ENCODE measurements at regions not wholly inside any gene's neighbourhood (a gene's known extent, or its start where the extent isn't known, plus 50 kb on each side); places are given as distances from the start of the nearest gene placed in this dataset.

- Histone ChIP-seq H3K27ac (ENCODE audit: low read length) (no peak overlapping the region), H3K36me3 (ENCODE audit: control insufficient read depth in 2 of 2, insufficient read depth in 2 of 2, low read length in 2 of 2) (no peaks in the 10 kb centered on the region), H3K4me1 (ENCODE audit: control insufficient read depth, insufficient read depth, low read length) (no peaks in the 10 kb centered on the region), H3K27me3 (ENCODE audit: control insufficient read depth in 1 of 2, insufficient read depth in 2 of 2, low read length in 2 of 2) (peaks cover 8 to 21% of the 10 kb centered on the region in 2 donors), H3K9me3 (ENCODE audit: control insufficient read depth in 2 of 2, low read length in 2 of 2) (no peaks in the 10 kb centered on the region), H3K4me3 (ENCODE audit: low read length in 2 of 2) (no peak overlapping the region), H3K9ac (ENCODE audit: low read length in 2 of 2) (no peak overlapping the region)
Observed at GRCh38 chr3:10746684-10747083, 69.3 kb upstream of the SLC6A11 start.

GRCh38 chr3:10747341-10747740 lies 68.7 kb upstream of the SLC6A11 start:
- H3K27ac ChIP-seq (ENCODE audit: low read length): no peak overlapping the region
- H3K4me1 ChIP-seq (ENCODE audit: control insufficient read depth, insufficient read depth, low read length): no peaks in the 10 kb centered on the region
- no peaks in the 10 kb centered on the region for H3K9me3 ChIP-seq (ENCODE audit: control insufficient read depth in 2 of 2, low read length in 2 of 2)
- H3K27me3 ChIP-seq (ENCODE audit: control insufficient read depth in 1 of 2, insufficient read depth in 2 of 2, low read length in 2 of 2): peaks cover 11 to 21% of the 10 kb centered on the region in 2 donors
- H3K36me3 ChIP-seq (ENCODE audit: control insufficient read depth in 2 of 2, insufficient read depth in 2 of 2, low read length in 2 of 2): no peaks in the 10 kb centered on the region
- no peak overlapping the region for H3K4me3 ChIP-seq (ENCODE audit: low read length in 2 of 2)
- H3K9ac ChIP-seq (ENCODE audit: low read length in 2 of 2): no peak overlapping the region

GRCh38 chr3:10748040-10748439 lies 68.0 kb upstream of the SLC6A11 start:
- H3K9ac ChIP-seq (ENCODE audit: low read length in 2 of 2): no peak overlapping the region
- no peaks in the 10 kb centered on the region for H3K36me3 ChIP-seq (ENCODE audit: control insufficient read depth in 2 of 2, insufficient read depth in 2 of 2, low read length in 2 of 2)
- peaks cover 11 to 19% of the 10 kb centered on the region in 2 donors for H3K27me3 ChIP-seq (ENCODE audit: control insufficient read depth in 1 of 2, insufficient read depth in 2 of 2, low read length in 2 of 2)
- H3K4me1 ChIP-seq (ENCODE audit: control insufficient read depth, insufficient read depth, low read length): no peaks in the 10 kb centered on the region
- H3K27ac ChIP-seq (ENCODE audit: low read length): no peak overlapping the region
- H3K9me3 ChIP-seq (ENCODE audit: control insufficient read depth in 2 of 2, low read length in 2 of 2): no peaks in the 10 kb centered on the region
- no peak overlapping the region for H3K4me3 ChIP-seq (ENCODE audit: low read length in 2 of 2)

- Histone ChIP-seq H3K27me3 (ENCODE audit: control insufficient read depth in 1 of 2, insufficient read depth in 2 of 2, low read length in 2 of 2) (peaks cover 15 to 35% of the 10 kb centered on the region in 2 donors), H3K4me3 (ENCODE audit: low read length in 2 of 2) (no peak overlapping the region), H3K4me1 (ENCODE audit: control insufficient read depth, insufficient read depth, low read length) (no peaks in the 10 kb centered on the region), H3K27ac (ENCODE audit: low read length) (no peak overlapping the region), H3K9ac (ENCODE audit: low read length in 2 of 2) (no peak overlapping the region), H3K36me3 (ENCODE audit: control insufficient read depth in 2 of 2, insufficient read depth in 2 of 2, low read length in 2 of 2) (no peaks in the 10 kb centered on the region), H3K9me3 (ENCODE audit: control insufficient read depth in 2 of 2, low read length in 2 of 2) (no peaks in the 10 kb centered on the region)
Observed at GRCh38 chr3:10753964-10754363, 62.1 kb upstream of the SLC6A11 start.

GRCh38 chr3:10756546-10756945 lies 59.5 kb upstream of the SLC6A11 start:
- H3K4me1 ChIP-seq (ENCODE audit: control insufficient read depth, insufficient read depth, low read length): no peaks in the 10 kb centered on the region
- H3K9ac ChIP-seq (ENCODE audit: low read length in 2 of 2): no peak overlapping the region
- no peak overlapping the region for H3K4me3 ChIP-seq (ENCODE audit: low read length in 2 of 2)
- peaks cover 20 to 32% of the 10 kb centered on the region in 2 donors for H3K27me3 ChIP-seq (ENCODE audit: control insufficient read depth in 1 of 2, insufficient read depth in 2 of 2, low read length in 2 of 2)
- peaks cover 0 to 3% of the 10 kb centered on the region in 2 donors for H3K9me3 ChIP-seq (ENCODE audit: control insufficient read depth in 2 of 2, low read length in 2 of 2)
- H3K36me3 ChIP-seq (ENCODE audit: control insufficient read depth in 2 of 2, insufficient read depth in 2 of 2, low read length in 2 of 2): no peaks in the 10 kb centered on the region
- H3K27ac ChIP-seq (ENCODE audit: low read length): no peak overlapping the region

GRCh38 chr3:10757021-10757820 lies 58.8 kb upstream of the SLC6A11 start:
- Histone ChIP-seq H3K9me3 (ENCODE audit: control insufficient read depth in 2 of 2, low read length in 2 of 2) (peaks cover 0 to 3% of the 10 kb centered on the region in 2 donors), H3K4me1 (ENCODE audit: control insufficient read depth, insufficient read depth, low read length) (no peaks in the 10 kb centered on the region), H3K27ac (ENCODE audit: low read length) (no peak overlapping the region), H3K27me3 (ENCODE audit: control insufficient read depth in 1 of 2, insufficient read depth in 2 of 2, low read length in 2 of 2) (peaks cover 20 to 33% of the 10 kb centered on the region in 2 donors), H3K36me3 (ENCODE audit: control insufficient read depth in 2 of 2, insufficient read depth in 2 of 2, low read length in 2 of 2) (no peaks in the 10 kb centered on the region), H3K9ac (ENCODE audit: low read length in 2 of 2) (no peak overlapping the region), H3K4me3 (ENCODE audit: low read length in 2 of 2) (no peak overlapping the region)

- H3K4me3 ChIP-seq (ENCODE audit: low read length in 2 of 2): no peak overlapping the region
- H3K27me3 ChIP-seq (ENCODE audit: control insufficient read depth in 1 of 2, insufficient read depth in 2 of 2, low read length in 2 of 2): peaks cover 19 to 33% of the 10 kb centered on the region in 2 donors
- H3K9me3 ChIP-seq (ENCODE audit: control insufficient read depth in 2 of 2, low read length in 2 of 2): peaks cover 0 to 3% of the 10 kb centered on the region in 2 donors
- no peak overlapping the region for H3K9ac ChIP-seq (ENCODE audit: low read length in 2 of 2)
- no peaks in the 10 kb centered on the region for H3K4me1 ChIP-seq (ENCODE audit: control insufficient read depth, insufficient read depth, low read length)
- H3K36me3 ChIP-seq (ENCODE audit: control insufficient read depth in 2 of 2, insufficient read depth in 2 of 2, low read length in 2 of 2): no peaks in the 10 kb centered on the region
- no peak overlapping the region for H3K27ac ChIP-seq (ENCODE audit: low read length)
Observed at GRCh38 chr3:10757821-10758130, 58.3 kb upstream of the SLC6A11 start.

- peaks cover 16 to 30% of the 10 kb centered on the region in 2 donors for H3K27me3 ChIP-seq (ENCODE audit: control insufficient read depth in 1 of 2, insufficient read depth in 2 of 2, low read length in 2 of 2)
- no peak overlapping the region for H3K27ac ChIP-seq (ENCODE audit: low read length)
- no peak overlapping the region for H3K9ac ChIP-seq (ENCODE audit: low read length in 2 of 2)
- H3K36me3 ChIP-seq (ENCODE audit: control insufficient read depth in 2 of 2, insufficient read depth in 2 of 2, low read length in 2 of 2): no peaks in the 10 kb centered on the region
- no peak overlapping the region for H3K4me3 ChIP-seq (ENCODE audit: low read length in 2 of 2)
- H3K9me3 ChIP-seq (ENCODE audit: control insufficient read depth in 2 of 2, low read length in 2 of 2): peaks cover 0 to 3% of the 10 kb centered on the region in 2 donors
- H3K4me1 ChIP-seq (ENCODE audit: control insufficient read depth, insufficient read depth, low read length): no peaks in the 10 kb centered on the region
Observed at GRCh38 chr3:10758304-10759037, 57.6 kb upstream of the SLC6A11 start.

GRCh38 chr3:10759495-10759894 lies 56.5 kb upstream of the SLC6A11 start:
- Histone ChIP-seq H3K36me3 (ENCODE audit: control insufficient read depth in 2 of 2, insufficient read depth in 2 of 2, low read length in 2 of 2) (no peaks in the 10 kb centered on the region), H3K9me3 (ENCODE audit: control insufficient read depth in 2 of 2, low read length in 2 of 2) (peaks cover 0 to 3% of the 10 kb centered on the region in 2 donors), H3K27ac (ENCODE audit: low read length) (no peak overlapping the region), H3K4me3 (ENCODE audit: low read length in 2 of 2) (no peak overlapping the region), H3K4me1 (ENCODE audit: control insufficient read depth, insufficient read depth, low read length) (no peaks in the 10 kb centered on the region), H3K27me3 (ENCODE audit: control insufficient read depth in 1 of 2, insufficient read depth in 2 of 2, low read length in 2 of 2) (peaks cover 11 to 29% of the 10 kb centered on the region in 2 donors), H3K9ac (ENCODE audit: low read length in 2 of 2) (no peak overlapping the region)

- H3K27me3 ChIP-seq (ENCODE audit: control insufficient read depth in 1 of 2, insufficient read depth in 2 of 2, low read length in 2 of 2): peaks cover 14 to 29% of the 10 kb centered on the region in 2 donors
- H3K36me3 ChIP-seq (ENCODE audit: control insufficient read depth in 2 of 2, insufficient read depth in 2 of 2, low read length in 2 of 2): no peaks in the 10 kb centered on the region
- peaks cover 0 to 3% of the 10 kb centered on the region in 2 donors for H3K9me3 ChIP-seq (ENCODE audit: control insufficient read depth in 2 of 2, low read length in 2 of 2)
- no peak overlapping the region for H3K4me3 ChIP-seq (ENCODE audit: low read length in 2 of 2)
- H3K27ac ChIP-seq (ENCODE audit: low read length): no peak overlapping the region
- H3K9ac ChIP-seq (ENCODE audit: low read length in 2 of 2): no peak overlapping the region
- H3K4me1 ChIP-seq (ENCODE audit: control insufficient read depth, insufficient read depth, low read length): no peaks in the 10 kb centered on the region
Observed at GRCh38 chr3:10760199-10760598, 55.8 kb upstream of the SLC6A11 start.

GRCh38 chr3:10761583-10761982 lies 54.4 kb upstream of the SLC6A11 start:
- Histone ChIP-seq H3K4me1 (ENCODE audit: control insufficient read depth, insufficient read depth, low read length) (no peaks in the 10 kb centered on the region), H3K9ac (ENCODE audit: low read length in 2 of 2) (no peak overlapping the region), H3K4me3 (ENCODE audit: low read length in 2 of 2) (no peak overlapping the region), H3K36me3 (ENCODE audit: control insufficient read depth in 2 of 2, insufficient read depth in 2 of 2, low read length in 2 of 2) (no peaks in the 10 kb centered on the region), H3K27me3 (ENCODE audit: control insufficient read depth in 1 of 2, insufficient read depth in 2 of 2, low read length in 2 of 2) (peaks cover 14 to 29% of the 10 kb centered on the region in 2 donors), H3K9me3 (ENCODE audit: control insufficient read depth in 2 of 2, low read length in 2 of 2) (peaks cover 0 to 3% of the 10 kb centered on the region in 2 donors), H3K27ac (ENCODE audit: low read length) (no peak overlapping the region)

Data from stomach smooth muscle (tissue), 2 donors.